Lower leg skin (tissue), 3 donors: ENCODE measurements at regions not wholly inside any gene's neighbourhood (a gene's known extent, or its start where the extent isn't known, plus 50 kb on each side); places are given as distances from the start of the nearest gene placed in this dataset.

ENCODE experiments used
- CTCF ChIP-seq, 3 donors: fragments of 450-650 bp; IDR thresholded peaks; one replicate each; pipeline ENCODE4 v1.5.1; 2016; ENCODE audit warnings: antibody characterized with exemption in 3 of 3, mild to moderate bottlenecking in 3 of 3, moderate library complexity in 2 of 3
- POLR2A ChIP-seq, 2 donors: fragments of 450-650 bp; IDR thresholded peaks; one replicate each; pipeline ENCODE4 v1.6.1; 2016 to 2017; ENCODE audit warnings: antibody characterized with exemption in 2 of 2, mild to moderate bottlenecking in 1 of 2, moderate library complexity in 1 of 2

DNA sequence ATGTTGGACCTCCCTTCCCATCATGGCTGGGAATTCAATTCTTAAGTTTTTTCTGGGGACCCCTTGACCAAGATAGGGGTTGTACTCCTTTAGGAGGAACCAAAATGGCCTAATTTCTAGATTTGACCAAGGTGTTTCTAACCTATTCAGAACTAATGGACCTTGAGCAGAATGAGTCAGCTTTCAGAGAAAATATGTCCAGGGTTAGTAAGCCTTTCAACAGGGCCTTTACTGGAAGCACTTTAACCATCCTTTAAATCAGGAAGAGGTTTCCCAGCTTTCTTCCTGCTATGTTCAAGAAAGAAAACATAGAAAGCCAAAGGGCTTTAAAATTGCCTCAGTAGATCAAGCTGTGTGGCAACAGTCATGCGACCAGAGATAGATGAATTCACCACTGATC lies 1184.9 kb upstream of the ACVR2A start:
- TF ChIP-seq CTCF (IDR thresholded peaks at IDR 0.05) (no peak), POLR2A (IDR thresholded peaks at IDR 0.05) (no peak)
